Left ventricle myocardium superior (tissue), 1 donor: ENCODE measurements at regions not wholly inside any gene's neighbourhood (a gene's known extent, or its start where the extent isn't known, plus 50 kb on each side); places are given as distances from the start of the nearest gene placed in this dataset.

Source experiments
- ATAC-seq: fragments of 200-7000 bp; cut with Tn5 transposase; one replicate; pipeline ENCODE4 v1.9.1; 2020; ENCODE audit warnings: mild to moderate bottlenecking, moderate library complexity
- DNase-seq: peaks from one replicate; pipeline ENCODE4 v3.0.0-alpha.2; 2020
- intact Hi-C: fragments of 100-400 bp; cut with micrococcal nuclease; formaldehyde crosslinking; loops from one replicate; pipeline ENCODE4 v1.11.0; 2022
- donor health status: DM: no; HTN: yes; CAD: no; lungs with severe emphysema.

- DNase-seq (no peak), ATAC-seq (no peak)
- intact Hi-C loops, result no loop called here
These were observed 58.3 kb upstream of the NEUROD6 start for GRCh38 chr7:31398815-31399214.

DNA sequence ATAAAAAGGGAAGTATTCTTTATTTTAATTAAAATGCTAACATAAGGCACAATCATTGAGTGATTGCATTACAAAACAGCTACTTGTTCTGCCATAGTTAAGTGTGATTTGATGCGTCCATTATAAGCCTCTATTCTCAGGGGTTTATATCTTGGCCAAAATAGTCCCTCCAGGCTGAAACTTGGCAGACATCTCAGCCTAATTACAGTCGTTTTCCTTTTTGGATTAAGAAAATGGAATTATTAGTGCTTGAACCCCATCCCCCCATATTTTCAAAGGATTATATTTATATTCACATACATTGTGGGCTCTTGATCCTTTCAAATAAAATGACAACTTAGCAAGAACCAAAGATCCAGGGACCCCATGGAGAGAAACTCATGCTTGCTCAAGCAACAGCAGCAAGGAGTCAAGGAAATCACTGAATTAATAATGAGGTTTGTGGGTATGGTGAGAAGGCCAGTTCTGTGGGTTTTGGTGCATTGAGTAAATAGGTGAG is 66.7 kb upstream of the NEUROD6 start:
- intact Hi-C loops, result no loop called here
- no peak for ATAC-seq
- no peak for DNase-seq

GRCh38 chr7:31408140-31408729 is 67.7 kb upstream of the NEUROD6 start:
- intact Hi-C loops, result no loop called here
- DNase-seq (no peak), ATAC-seq (no peak)

GRCh38 chr7:31410265-31410664 is 69.7 kb upstream of the NEUROD6 start:
- DNase-seq (no peak), ATAC-seq (no peak)
- intact Hi-C loops, result no loop called here

DNA sequence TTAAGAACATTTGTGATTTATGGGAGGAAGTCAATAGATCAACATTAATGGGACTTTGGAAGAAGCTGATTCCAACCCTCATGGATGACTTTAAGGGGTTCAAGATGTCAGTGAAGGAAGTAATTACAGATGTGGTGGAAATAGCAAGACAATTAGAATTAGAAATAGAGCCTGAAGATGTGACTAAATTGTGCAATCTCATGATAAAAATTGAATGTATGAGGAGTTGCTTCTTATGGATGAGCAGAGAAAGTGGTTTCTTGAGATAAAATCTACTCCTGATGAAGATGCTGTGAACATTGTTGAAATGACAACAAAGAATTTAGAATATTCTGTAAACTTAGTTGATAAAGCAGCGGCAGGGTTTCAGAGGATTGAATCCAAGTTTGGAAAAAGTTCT is 70.9 kb upstream of the NEUROD6 start:
- DNase-seq, result no peak
- no peak for ATAC-seq
- intact Hi-C loops, result no loop called here

DNA sequence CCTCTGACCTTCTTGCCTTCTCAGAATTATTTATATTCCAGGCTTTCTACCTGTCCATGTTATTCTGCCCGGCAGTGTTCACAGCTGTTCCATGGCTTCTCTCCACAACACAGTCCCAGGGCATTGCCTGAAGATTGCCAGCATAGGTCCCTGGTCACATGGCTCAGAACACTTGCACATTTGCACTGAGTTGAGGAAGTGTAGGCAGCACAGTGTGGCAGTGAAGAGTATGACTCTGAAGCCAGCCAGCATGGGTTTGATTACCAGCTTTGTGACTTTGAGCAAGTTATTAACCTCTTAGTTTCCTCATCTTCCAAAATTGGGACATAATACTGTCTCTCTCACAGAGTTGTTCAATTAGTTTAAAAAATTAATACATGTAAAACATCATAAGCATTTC is 73.2 kb upstream of the NEUROD6 start:
- intact Hi-C loops, result no loop called here
- DNase-seq, result no peak
- no peak for ATAC-seq

DNA sequence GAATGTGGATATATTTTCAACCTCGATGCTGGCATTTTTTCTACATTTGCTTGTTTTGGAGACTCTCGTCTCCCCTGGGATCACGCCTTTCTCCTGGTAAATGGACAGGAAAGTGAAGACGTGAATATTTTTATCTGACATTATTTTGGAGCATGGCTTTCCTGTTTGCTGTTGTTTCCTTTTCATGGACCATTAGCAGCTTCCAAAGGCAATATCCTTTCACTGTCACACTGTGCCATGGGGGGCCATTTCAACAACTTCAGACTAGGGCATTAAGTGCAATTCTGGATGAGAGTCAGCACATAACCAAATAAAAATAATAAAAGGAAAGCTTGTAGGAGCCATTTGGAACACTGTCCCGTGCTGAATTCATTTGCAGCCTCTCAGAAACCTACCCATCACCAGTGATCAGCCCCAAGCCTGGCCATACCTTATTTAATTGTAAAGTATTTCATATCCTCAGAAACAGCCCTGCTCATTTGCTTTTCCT is 75.9 kb upstream of the NEUROD6 start:
- intact Hi-C loops, result no loop called here
- no peak for ATAC-seq
- no peak for DNase-seq

DNA sequence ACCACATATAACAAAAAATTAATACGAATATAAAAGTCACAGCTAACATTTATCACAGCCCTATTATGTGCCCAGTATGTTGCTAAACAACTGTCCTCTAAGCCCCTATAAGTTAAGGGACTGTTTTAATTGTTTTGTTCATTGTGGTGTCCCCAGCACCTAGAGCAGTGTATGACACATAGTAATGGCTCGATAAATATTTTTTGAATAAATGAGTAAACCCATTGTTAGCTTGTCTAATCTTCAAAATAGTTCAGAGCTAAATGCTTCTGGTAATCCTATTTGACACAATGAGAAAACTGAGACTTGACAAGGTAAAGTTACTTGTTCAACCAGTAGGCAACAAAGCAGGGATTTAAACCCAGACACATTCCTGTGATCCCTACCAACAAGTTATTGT is 78.4 kb upstream of the NEUROD6 start:
- ATAC-seq (no peak), DNase-seq (no peak)
- intact Hi-C loops, result no loop called here

GRCh38 chr7:31419505-31420055 is 79.1 kb upstream of the NEUROD6 start:
- DNase-seq (no peak), ATAC-seq (no peak)
- intact Hi-C loops, result no loop called here

DNA sequence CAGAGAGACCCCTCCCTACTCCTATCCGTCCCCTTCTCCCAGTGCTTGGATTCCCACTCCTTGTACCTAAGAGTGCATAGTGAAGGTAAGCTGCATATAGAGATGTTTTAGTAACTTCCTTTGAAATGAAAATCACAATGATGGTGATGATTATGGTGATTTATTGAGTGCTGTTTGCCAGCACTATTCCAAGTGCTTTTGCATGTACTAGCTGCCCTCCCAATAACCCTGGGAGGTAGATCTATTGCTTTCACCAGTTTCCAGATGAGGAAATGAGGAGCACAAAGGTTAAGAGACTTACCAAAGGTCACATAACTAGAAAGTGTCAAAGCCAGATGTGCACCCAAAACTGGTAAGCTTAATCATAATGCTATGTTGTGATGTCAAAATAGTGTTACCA is 80.4 kb upstream of the NEUROD6 start:
- ATAC-seq (no peak), DNase-seq (no peak)
- intact Hi-C loops, result no loop called here

DNA sequence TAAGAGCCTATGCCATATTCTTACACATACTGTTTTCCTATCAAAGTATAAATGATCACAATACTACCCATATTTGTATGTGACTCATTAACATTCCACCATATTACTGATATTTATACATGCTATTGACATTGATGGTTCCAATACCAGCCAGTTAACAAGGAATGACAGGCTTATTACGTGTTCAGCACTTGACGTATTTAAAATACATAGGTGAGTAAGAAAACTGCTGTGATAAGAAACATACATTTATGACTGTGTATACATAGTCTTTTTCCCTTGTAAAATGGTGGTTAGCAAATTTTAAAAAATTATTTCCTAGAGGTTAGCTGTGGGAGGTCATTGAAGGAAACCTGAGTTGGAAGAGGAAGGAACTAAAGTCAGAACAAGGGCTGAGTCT is 81.1 kb upstream of the NEUROD6 start:
- DNase-seq (no peak), ATAC-seq (no peak)
- intact Hi-C loops, result no loop called here

- ATAC-seq (no peak), DNase-seq (no peak)
- intact Hi-C loops, result no loop called here
These were observed 83.5 kb upstream of the NEUROD6 start for GRCh38 chr7:31423994-31424393.

DNA sequence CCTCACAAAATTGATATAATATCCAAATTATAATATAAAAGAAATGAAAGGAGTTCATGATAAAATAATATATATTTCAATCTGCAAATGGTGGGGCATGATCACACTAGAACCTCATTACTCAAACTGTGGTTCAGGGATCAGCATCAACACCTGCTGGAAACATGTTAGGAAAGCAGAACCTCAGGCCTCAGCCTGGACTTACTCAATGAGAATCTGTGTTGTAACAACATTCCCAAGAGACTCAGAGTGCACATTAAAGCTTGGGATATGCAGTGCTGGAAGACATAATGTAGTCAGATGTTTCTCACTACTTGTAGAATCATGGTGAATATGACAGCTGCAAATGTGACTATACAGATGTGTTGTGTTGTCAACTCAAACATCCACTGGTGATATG is 81.7 kb upstream of the ITPRID1 start:
- peak; percentile 48 for ATAC-seq
- DNase-seq, result no peak
- intact Hi-C loops, result no loop called here

- intact Hi-C loops, result no loop called here
- ATAC-seq (no peak), DNase-seq (no peak)
These were observed 81.0 kb upstream of the ITPRID1 start for GRCh38 chr7:31432836-31433340.

GRCh38 chr7:31437250-31437865 is 76.5 kb upstream of the ITPRID1 start:
- intact Hi-C loops, result no loop called here
- DNase-seq (no peak), ATAC-seq (no peak)

GRCh38 chr7:31439165-31439564 is 74.7 kb upstream of the ITPRID1 start:
- no peak for ATAC-seq
- intact Hi-C loops, result no loop called here
- DNase-seq, result no peak

- intact Hi-C loops, result no loop called here
- ATAC-seq, result no peak
- no peak for DNase-seq
These were observed 73.4 kb upstream of the ITPRID1 start for GRCh38 chr7:31440511-31440910.

- no peak for ATAC-seq
- intact Hi-C loops, result no loop called here
- no peak for DNase-seq
These were observed 71.3 kb upstream of the ITPRID1 start for GRCh38 chr7:31442626-31443025.

DNA sequence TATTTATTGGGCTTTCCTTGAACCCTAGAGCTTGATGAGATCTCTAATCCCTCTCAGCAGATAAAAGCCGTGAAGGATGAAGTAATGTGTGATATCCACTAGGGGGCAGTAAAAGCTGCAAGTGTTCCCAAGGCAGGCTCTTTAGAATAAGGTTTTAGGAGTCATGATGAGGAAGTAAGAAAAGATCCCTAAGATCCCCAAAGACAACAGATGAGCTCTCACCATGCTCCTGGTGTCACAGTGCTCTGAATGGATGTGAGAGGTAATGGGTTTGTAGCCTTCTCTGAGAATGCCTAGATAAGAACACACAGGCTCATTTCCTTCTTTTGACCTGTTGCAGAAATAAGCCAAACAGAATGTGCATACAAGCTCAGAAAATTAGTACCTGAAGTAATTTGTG is 70.4 kb upstream of the ITPRID1 start:
- intact Hi-C loops, result no loop called here
- no peak for DNase-seq
- peak; percentile 43 for ATAC-seq

DNA sequence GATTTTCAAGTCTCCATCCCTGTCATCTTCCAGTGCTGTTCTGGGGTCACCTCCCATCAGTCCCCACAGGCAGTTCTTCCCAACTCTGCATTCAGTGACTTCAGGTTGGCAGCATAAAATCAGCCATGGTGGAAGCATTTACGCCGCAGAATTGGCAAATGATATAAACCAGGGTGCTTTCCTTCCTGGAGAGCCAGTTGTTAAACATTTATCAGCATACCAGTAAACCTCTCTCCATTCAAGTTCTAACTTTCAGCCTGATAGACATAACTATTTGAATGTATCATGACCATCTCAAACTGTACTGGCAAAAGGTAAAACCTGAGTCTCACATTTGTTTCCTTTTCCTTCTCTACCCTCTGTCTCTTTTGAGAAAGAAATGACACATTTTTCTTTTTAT is 69.7 kb upstream of the ITPRID1 start:
- intact Hi-C loops, result no loop called here
- no peak for DNase-seq
- no peak for ATAC-seq
